Tibial artery (tissue), 4 donors: ENCODE measurements at regions not wholly inside any gene's neighbourhood (a gene's known extent, or its start where the extent isn't known, plus 50 kb on each side); places are given as distances from the start of the nearest gene placed in this dataset.

ENCODE experiments used
- DNase-seq, 2 donors: peaks; one replicate each; pipeline ENCODE4 v3.0.0-alpha.2; 2019
- H3K27ac ChIP-seq, 2 donors: fragments of 200-600 bp; sonication (generic) in 1 of 2; 1 replicate in 1 of 2; 2 replicates in 1 of 2; pipeline ENCODE4 v1.5.1; 2018 to 2019; ENCODE audit warnings: mild to moderate bottlenecking in 1 of 2
- H3K27me3 ChIP-seq, 2 donors: fragments of 200-600 bp; sonication (generic) in 1 of 2; one replicate each; pipeline versions ENCODE4 v1.5.1 to v1.6.0; 2016 to 2019
- H3K36me3 ChIP-seq, 3 donors: fragments of 200-600 bp; sonication (generic) in 2 of 3; one replicate each; pipeline ENCODE4 v1.5.1; 2016 to 2019; ENCODE audit warnings: mild to moderate bottlenecking in 2 of 3
- H3K4me1 ChIP-seq, 4 donors: fragments of 200-600 bp; sonication (generic) in 2 of 4; 1 replicate in 3 of 4; 2 replicates in 1 of 4; pipeline ENCODE4 v1.5.1; 2016 to 2019
- H3K4me3 ChIP-seq, 2 donors: fragments of 200-600 bp; sonication (generic) in 1 of 2; 1 replicate in 1 of 2; 2 replicates in 1 of 2; pipeline ENCODE4 v1.5.1; 2018 to 2019; ENCODE audit warnings: mild to moderate bottlenecking in 2 of 2
- H3K9me3 ChIP-seq, 3 donors: fragments of 200-600 bp; sonication (generic) in 1 of 3; one replicate each; pipeline ENCODE4 v1.5.1; 2016 to 2019
- intact Hi-C: fragments of 100-400 bp; cut with DNase I; formaldehyde crosslinking; loops from one replicate; pipeline ENCODE4 v1.15.0; 2023; ENCODE audit warnings: low total_unique reads
- TF ChIP-seq, protein P1 (sequence below), 2 experiments: fragments of 200-600 bp in 1 of 2; fragments of 450-650 bp in 1 of 2; IDR thresholded peaks; one replicate each; pipeline ENCODE4 v1.5.1; 2017 to 2019; ENCODE audit warnings: antibody characterized with exemption in 2 of 2, mild to moderate bottlenecking in 1 of 2, moderate library complexity in 1 of 2

DNA sequence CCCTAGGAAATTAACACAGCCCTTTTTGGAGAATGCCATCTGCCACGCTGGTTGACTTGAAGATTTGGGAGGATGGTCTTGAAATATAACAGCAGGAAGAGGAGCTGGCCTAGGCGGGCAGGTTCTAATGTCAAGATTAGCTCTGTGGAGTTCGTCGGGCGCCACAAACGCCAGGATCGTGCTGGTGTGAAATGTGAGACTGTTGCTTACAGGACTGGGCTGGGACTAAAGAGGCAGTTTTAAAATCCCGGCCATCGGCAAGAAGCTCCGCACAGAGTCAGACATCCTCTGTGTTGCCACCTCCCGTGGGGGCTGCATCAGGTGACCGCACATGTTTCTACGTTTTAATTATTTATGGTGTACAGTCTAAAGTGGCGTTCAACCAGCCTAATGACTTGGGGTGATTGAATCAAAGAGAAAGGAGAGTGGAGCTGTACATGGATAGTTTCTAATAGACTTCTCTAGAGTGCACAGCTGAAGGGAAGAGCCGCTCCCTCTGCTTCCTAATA is 99.4 kb upstream of the BCL11A start:
- peaks cover 0 to 13% of the 10 kb centered on the region in 2 donors for H3K27me3 ChIP-seq
- TF ChIP-seq, protein P1, sequence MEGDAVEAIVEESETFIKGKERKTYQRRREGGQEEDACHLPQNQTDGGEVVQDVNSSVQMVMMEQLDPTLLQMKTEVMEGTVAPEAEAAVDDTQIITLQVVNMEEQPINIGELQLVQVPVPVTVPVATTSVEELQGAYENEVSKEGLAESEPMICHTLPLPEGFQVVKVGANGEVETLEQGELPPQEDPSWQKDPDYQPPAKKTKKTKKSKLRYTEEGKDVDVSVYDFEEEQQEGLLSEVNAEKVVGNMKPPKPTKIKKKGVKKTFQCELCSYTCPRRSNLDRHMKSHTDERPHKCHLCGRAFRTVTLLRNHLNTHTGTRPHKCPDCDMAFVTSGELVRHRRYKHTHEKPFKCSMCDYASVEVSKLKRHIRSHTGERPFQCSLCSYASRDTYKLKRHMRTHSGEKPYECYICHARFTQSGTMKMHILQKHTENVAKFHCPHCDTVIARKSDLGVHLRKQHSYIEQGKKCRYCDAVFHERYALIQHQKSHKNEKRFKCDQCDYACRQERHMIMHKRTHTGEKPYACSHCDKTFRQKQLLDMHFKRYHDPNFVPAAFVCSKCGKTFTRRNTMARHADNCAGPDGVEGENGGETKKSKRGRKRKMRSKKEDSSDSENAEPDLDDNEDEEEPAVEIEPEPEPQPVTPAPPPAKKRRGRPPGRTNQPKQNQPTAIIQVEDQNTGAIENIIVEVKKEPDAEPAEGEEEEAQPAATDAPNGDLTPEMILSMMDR (IDR thresholded peaks at IDR 0.05), result no peak
- intact Hi-C loops, result no loop called here
- no peaks in the 10 kb centered on the region for H3K4me1 ChIP-seq
- no peaks in the 10 kb centered on the region for H3K9me3 ChIP-seq
- no peak for DNase-seq
- no peak overlapping the region for H3K4me3 ChIP-seq
- no peak overlapping the region for H3K27ac ChIP-seq
- H3K36me3 ChIP-seq, result no peaks in the 10 kb centered on the region

DNA sequence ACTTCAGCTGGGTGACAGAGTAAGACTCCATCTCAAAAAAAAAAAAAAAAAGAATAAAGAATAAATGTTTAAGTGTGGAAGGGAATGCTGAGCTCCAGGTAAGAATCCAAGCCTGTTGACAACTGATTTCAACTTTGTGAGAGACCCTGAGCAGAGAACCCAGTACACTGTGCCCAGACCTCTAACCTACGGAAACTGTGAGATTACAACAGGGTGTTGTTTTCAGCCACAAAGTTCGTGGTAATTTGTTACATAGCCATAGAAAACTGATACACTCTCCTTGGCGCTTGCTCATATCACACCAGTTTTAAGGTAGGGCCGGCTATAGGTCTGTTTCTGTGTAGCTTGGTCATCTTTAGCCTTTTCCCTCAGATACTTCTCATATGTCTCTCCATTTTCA is 98.4 kb upstream of the PAPOLG start:
- H3K27me3 ChIP-seq, result peaks cover 0 to 7% of the 10 kb centered on the region in 2 donors
- H3K36me3 ChIP-seq, result no peaks in the 10 kb centered on the region
- DNase-seq, result no peak
- TF ChIP-seq, protein P1 (IDR thresholded peaks at IDR 0.05), result no peak
- H3K9me3 ChIP-seq, result no peaks in the 10 kb centered on the region
- no peaks in the 10 kb centered on the region for H3K4me1 ChIP-seq
- no peak overlapping the region for H3K27ac ChIP-seq
- intact Hi-C loops, result no loop called here
- H3K4me3 ChIP-seq, result no peak overlapping the region

DNA sequence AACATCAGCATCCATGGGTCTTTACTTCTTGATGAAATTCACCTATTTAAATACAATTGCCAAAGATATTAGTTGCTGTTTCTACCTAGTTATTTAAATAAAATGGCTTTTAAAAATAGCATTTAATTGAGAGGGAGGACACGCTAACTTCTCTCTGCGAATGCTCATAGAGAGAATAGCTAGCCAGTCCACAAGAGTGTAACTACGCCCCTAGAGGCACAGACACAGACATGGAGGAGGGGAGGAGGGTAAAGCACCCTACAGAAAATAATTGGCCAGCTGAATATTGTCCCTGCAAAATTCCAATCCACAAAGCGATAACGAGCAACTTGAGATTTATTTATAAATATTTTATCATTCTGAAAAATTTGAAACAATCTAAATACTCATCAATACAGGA is 97.0 kb upstream of the PAPOLG start:
- Histone ChIP-seq H3K36me3 (no peaks in the 10 kb centered on the region), H3K4me3 (no peak overlapping the region), H3K4me1 (no peaks in the 10 kb centered on the region), H3K27ac (no peak overlapping the region), H3K9me3 (peaks cover 0 to 7% (median 0%) of the 10 kb centered on the region in 3 donors), H3K27me3 (peaks cover 0 to 3% of the 10 kb centered on the region in 2 donors)
- TF ChIP-seq, protein P1 (IDR thresholded peaks at IDR 0.05), result no peak
- no peak for DNase-seq
- intact Hi-C loops, result no loop called here

DNA sequence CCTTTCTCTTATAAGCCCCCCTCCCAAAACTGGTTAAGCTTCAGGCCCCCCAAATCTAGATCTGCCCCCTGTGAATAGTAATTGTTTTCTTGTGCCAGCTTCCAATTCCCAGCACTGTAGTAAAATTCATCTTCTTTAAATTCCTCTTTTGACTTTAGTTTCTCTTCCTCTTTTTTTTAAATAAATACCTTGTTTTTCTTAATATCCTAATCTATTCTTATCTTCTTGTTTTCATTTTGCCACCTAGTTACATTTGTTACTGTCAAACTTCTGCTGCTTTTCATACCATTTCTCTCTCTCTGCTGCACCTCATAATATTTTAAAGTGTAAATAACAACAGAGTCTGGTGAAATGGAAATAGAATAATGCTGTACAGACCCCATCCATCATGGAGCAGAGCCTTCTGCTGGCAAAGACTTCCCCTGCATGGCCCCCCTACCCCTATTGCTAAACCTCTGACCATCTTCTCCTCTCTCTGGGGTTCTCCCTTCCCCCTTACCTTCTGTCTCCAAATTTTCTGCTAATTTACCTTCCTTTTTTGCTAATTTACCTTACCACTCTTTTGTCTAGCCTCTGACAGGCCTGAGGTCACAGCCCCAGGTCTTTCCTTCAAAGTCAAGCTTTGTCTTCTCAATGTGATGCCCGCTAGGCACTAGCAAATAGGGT is 94.9 kb upstream of the PAPOLG start:
- Histone ChIP-seq H3K36me3 (no peaks in the 10 kb centered on the region), H3K27me3 (no peaks in the 10 kb centered on the region), H3K4me3 (no peak overlapping the region), H3K4me1 (no peaks in the 10 kb centered on the region), H3K27ac (no peak overlapping the region), H3K9me3 (peaks cover 0 to 7% (median 0%) of the 10 kb centered on the region in 3 donors)
- TF ChIP-seq, protein P1 (IDR thresholded peaks at IDR 0.05), result no peak
- DNase-seq, result no peak
- intact Hi-C loops, result no loop called here

DNA sequence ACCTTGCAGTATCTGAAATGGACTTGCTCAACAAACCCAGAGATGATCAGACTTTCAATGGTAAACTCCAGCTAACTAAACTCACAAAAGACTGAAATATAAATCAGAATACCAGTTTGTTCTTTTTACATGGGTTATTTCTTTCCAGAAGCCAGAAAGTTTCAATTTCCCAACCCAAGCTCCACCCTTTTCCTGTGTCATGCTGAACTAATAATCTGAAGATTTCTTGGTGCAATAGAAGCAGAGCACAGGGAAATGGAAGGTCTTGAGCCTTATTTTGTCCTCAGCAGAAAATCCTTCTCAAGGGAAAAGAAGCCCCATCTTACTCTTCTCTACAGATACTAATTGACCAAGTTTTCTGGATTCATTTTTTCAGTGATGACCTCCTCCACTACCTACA is 93.3 kb upstream of the PAPOLG start:
- H3K4me3 ChIP-seq, result no peak overlapping the region
- H3K4me1 ChIP-seq, result no peaks in the 10 kb centered on the region
- no peak for DNase-seq
- peaks cover 0 to 7% (median 0%) of the 10 kb centered on the region in 3 donors for H3K9me3 ChIP-seq
- TF ChIP-seq, protein P1 (IDR thresholded peaks at IDR 0.05), result no peak
- intact Hi-C loops, result no loop called here
- no peaks in the 10 kb centered on the region for H3K36me3 ChIP-seq
- no peak overlapping the region for H3K27ac ChIP-seq
- H3K27me3 ChIP-seq, result no peaks in the 10 kb centered on the region
